Fibroblast of peridontal ligament (primary cell): ENCODE measurements at regions not wholly inside any gene's neighbourhood (a gene's known extent, or its start where the extent isn't known, plus 50 kb on each side); places are given as distances from the start of the nearest gene placed in this dataset.
"Not testable (repeated sequence)": the region's sequence is repeated elsewhere in the genome, so short reads cannot be mapped to it uniquely, and the experiment has no call there.

ENCODE experiments used
- DNase-seq: peaks from one replicate; pipeline ENCODE4 v3.0.0-alpha.2; 2010; ENCODE audit errors: extremely low read depth

- no peak for DNase-seq
Measured at GRCh38 chrX:42442745-42443144, 335.2 kb downstream of the PPP1R2C start.

GRCh38 chrX:42437211-42437610 lies 340.8 kb downstream of the PPP1R2C start:
- DNase-seq = no peak

- no peak for DNase-seq
Measured at GRCh38 chrX:42434458-42435166, 343.4 kb downstream of the PPP1R2C start.

DNA sequence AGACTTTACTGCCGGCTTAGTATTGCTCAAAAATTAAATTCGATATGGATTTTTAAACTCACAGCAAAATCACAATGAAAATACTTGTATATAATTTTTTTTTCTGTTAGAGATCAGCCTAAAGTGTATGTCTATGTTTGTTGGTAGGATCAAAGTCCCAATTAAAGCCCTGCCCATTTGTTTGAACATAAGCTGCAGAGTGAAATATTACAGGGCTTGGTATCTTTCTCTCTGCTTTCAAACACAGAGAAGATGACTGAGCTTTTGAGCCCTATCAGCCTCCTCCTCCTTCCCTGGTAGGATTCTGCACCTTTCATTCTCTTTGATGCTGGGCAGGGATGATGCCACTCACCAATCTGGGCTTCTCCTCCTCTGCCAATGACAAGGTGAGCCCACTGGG lies 345.4 kb downstream of the PPP1R2C start:
- no peak for DNase-seq

DNA sequence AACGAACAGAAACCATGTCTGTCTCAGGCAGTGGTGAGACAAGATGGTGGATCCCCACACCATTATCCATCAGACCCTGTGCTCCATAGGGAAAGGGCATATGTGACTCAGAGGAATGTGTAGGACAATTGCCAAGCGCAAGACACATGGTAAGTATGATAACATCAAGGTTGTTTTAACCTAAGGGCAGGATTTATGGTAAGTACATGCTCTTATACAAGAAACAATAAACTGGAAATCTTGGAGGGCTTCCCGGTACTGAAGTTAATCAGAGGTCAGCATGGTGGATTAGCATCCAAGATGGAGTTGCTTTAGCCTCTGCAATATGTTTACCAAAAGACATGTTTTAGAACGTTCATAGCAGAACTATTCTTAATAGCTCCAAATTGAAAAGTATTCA lies 355.0 kb downstream of the PPP1R2C start:
- no peak for DNase-seq

GRCh38 chrX:42420426-42420825 lies 357.5 kb downstream of the PPP1R2C start:
- DNase-seq = no peak

DNA sequence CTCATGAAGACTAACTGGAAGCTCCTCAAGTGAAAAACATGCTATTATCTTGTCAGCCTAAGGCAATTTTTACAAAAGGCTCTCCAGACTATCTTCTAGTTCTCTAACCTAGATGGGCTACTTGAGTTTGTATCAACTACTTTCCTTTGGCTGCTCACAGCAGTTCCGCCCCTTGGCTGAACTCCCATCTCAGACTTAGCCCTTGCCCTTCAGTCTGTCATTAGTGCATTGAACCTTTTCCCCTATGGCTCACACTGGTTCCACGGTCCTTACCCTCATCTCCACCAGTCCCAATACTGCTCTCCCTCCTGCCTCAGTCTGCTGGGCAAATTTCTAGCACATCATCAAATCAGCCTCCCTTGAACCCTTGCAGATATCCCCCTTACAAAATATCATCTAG lies 362.3 kb downstream of the PPP1R2C start:
- DNase-seq = no peak

- DNase-seq = no peak
Measured at GRCh38 chrX:42414057-42414456, 363.9 kb downstream of the PPP1R2C start.

DNA sequence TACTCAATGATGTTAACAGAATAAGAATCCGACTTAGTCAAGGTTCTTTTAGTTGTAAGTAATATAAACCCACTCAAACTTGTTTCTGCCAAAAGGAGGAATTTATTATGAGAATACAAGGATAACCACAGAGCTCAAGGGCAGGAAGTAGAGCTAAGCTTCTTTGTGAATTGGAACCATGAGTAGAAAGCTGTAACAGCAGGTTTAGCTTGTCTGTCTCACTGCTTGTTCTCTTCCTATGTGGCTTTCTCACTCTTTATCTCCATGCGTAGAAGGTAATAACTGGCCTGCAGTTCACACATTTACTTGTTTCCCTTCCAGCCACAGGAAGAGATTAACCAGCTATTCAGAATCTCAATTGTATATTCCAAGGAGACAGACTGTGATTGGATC lies 378.3 kb downstream of the PPP1R2C start:
- DNase-seq = no peak

DNA sequence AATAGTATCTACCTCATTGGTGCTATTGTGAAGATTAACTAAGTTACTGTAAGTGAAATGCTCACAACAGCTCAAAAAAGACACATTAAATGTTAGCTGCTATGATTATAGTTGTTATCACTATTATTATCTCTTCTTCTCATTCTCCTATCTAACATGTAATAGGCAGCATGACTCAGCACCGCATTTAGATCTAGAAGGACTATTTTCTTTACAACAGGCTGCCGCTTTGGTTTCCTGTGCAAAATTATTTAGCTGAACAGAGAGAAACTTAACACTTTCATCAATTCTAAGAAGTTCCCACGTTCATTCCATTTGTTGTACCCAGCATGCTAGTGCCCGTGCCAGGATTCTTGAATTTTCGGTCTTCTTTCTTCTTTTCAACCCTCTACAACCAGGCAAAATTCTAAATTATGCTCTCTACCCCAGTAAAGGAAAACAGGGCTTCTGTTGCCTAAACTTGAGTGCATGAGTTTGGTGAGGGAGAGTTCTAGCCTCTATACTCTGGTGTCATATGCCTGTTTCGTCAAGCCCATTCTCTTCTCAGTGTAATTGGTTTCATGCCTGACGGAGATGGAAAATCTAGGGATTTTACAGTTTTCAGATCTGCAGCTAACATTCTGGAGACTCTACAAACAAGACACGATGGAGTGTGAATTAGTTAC lies 378.9 kb downstream of the PPP1R2C start:
- no peak for DNase-seq

- DNase-seq = no peak
Measured at GRCh38 chrX:42396136-42396535, 381.8 kb downstream of the PPP1R2C start.

DNA sequence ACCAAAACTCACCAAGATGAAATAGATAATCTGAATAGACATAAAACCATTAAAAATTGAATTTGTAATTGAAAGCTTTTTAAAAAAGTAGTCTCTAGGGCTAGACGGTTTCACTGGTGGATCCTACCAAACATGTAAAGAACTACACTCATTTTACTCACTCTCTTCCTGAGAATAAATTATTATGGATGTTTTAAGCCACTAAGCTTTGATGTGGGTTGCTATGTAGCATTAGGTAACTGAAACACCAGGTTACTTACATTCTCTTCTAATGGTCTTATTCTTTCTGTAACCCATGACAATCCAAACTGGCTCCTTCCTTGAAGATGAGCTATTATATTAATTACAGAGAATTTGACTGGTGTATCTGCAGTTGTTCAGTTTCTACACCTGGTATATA lies 385.1 kb downstream of the PPP1R2C start:
- no peak for DNase-seq

- no peak for DNase-seq
Measured at GRCh38 chrX:42386681-42387080, 391.3 kb downstream of the PPP1R2C start.

GRCh38 chrX:42385730-42386129 lies 392.2 kb downstream of the PPP1R2C start:
- DNase-seq = no peak

- DNase-seq = no peak
Measured at GRCh38 chrX:42384956-42385355, 393.0 kb downstream of the PPP1R2C start.

GRCh38 chrX:42378857-42379256 lies 399.1 kb downstream of the PPP1R2C start:
- DNase-seq = no peak

GRCh38 chrX:42375086-42375485 lies 402.9 kb downstream of the PPP1R2C start:
- no peak for DNase-seq

GRCh38 chrX:42366181-42366580 lies 411.8 kb downstream of the PPP1R2C start:
- no peak for DNase-seq

DNA sequence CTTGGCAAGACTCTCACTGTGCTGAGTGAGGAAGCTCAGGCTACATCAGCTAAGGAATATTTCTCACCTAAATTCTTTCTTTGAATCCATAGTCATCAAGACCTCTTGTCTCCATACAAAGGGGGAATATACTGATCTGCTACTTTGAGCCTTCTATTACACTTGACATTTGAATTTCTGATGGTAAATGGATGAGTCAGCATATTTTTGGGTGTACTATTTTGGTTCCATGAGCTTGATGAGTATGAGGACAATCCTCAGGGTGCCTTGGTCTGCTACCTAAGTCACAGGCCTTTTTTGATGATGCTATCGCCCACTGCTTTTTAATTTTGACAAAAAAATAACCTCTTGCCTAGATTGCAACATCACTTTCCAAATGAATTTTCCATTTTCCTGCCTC lies 415.7 kb downstream of the PPP1R2C start:
- no peak for DNase-seq

- not testable (repeated sequence) for DNase-seq
Measured at GRCh38 chrX:42342981-42343380, 419.6 kb upstream of the CASK start.
